Caco-2 (cell line): ENCODE measurements at regions not wholly inside any gene's neighbourhood (a gene's known extent, or its start where the extent isn't known, plus 50 kb on each side); places are given as distances from the start of the nearest gene placed in this dataset.

Experiments
- BruUV-seq: library from RNA; stranded (reverse); fragments of 400-500 nt; replicated peaks from 2 replicates; lab custom pipeline; 2021; lab: Mats Ljungman, UMichigan
- CTCF ChIA-PET: fragments of 300-600 bp; sonication (Branson Sonifier 250); formaldehyde crosslinking; loops from one replicate; lab custom pipeline; 2022; ENCODE audit warnings: antibody characterized with exemption; lab: Charles Lee
- POLR2A ChIA-PET: fragments of 300-600 bp; sonication (Branson Sonifier 250); formaldehyde crosslinking; loops from one replicate; lab custom pipeline; 2022; ENCODE audit warnings: antibody characterized with exemption; lab: Charles Lee
- DNase-seq, 2 experiments: peaks; one replicate each; pipeline versions ENCODE4 v3.0.0 to v3.0.0-alpha.2; 2020 to 2022
- H3K27me3 ChIP-seq: replicated peaks from 2 replicates; pipeline ENCODE4 v1.6.0; 2011; ENCODE audit warnings: low read length; ENCODE audit not compliant: control insufficient read depth, insufficient read depth
- H3K36me3 ChIP-seq: 2 replicates; pipeline ENCODE4 v1.5.1; 2011; ENCODE audit warnings: low read length; ENCODE audit not compliant: control insufficient read depth, insufficient read depth
- H3K4me1 ChIP-seq: fragments of 250-450 bp; sonication (Bioruptor Pico); 2 replicates; pipeline ENCODE4 v1.5.1; 2020; ENCODE audit warnings: mild to moderate bottlenecking
- H3K4me3 ChIP-seq: 2 replicates; pipeline ENCODE4 v1.5.1; 2011; ENCODE audit warnings: low read depth, mild to moderate bottlenecking, control low read depth, low read length
- H3K9me3 ChIP-seq: fragments of 250-450 bp; sonication (Bioruptor Pico); 2 replicates; pipeline ENCODE4 v1.5.1; 2020; ENCODE audit warnings: mild to moderate bottlenecking, moderate library complexity
- H3K27ac Mint-ChIP-seq: one replicate; pipeline ENCODE4 v1.8.0; 2022; ENCODE audit warnings: mixed read lengths; ENCODE audit not compliant: unreplicated experiment
- H3K27me3 Mint-ChIP-seq: one replicate; pipeline ENCODE4 v1.8.0; 2022; ENCODE audit warnings: mixed read lengths; ENCODE audit not compliant: insufficient read depth, unreplicated experiment
- H3K36me3 Mint-ChIP-seq: one replicate; pipeline ENCODE4 v1.8.0; 2022; ENCODE audit warnings: mild to moderate bottlenecking, mixed read lengths; ENCODE audit not compliant: insufficient read depth, unreplicated experiment
- H3K4me1 Mint-ChIP-seq: one replicate; pipeline ENCODE4 v1.8.0; 2022; ENCODE audit warnings: low read depth, mixed read lengths; ENCODE audit not compliant: unreplicated experiment
- H3K4me3 Mint-ChIP-seq: one replicate; pipeline ENCODE4 v1.8.0; 2022; ENCODE audit warnings: mild to moderate bottlenecking, moderate library complexity, mixed read lengths; ENCODE audit not compliant: unreplicated experiment
- H3K9me3 Mint-ChIP-seq: one replicate; pipeline ENCODE4 v1.8.0; 2022; ENCODE audit warnings: mixed read lengths; ENCODE audit not compliant: unreplicated experiment
- CTCF ChIP-seq, 2 experiments: fragments of 200-600 bp in 1 of 2; IDR thresholded peaks; 1 replicate in 1 of 2; 2 replicates in 1 of 2; pipeline versions ENCODE4 v1.5.1 to v1.8.0; 2011 to 2022; ENCODE audit warnings: antibody characterized with exemption in 1 of 2, control low read depth in 1 of 2, inconsistent platforms in 1 of 2, low read depth in 1 of 2, low read length in 1 of 2, mild to moderate bottlenecking in 1 of 2, moderate library complexity in 1 of 2; ENCODE audit not compliant: insufficient read depth in 1 of 2, severe bottlenecking in 1 of 2, unreplicated experiment in 1 of 2
- intact Hi-C: fragments of 100-400 bp; cut with micrococcal nuclease; formaldehyde crosslinking; loops from one replicate; pipeline ENCODE4 v1.10.0; 2022; ENCODE audit not compliant: unreplicated experiment

- peaks cover 9% of the 10 kb centered on the region for H3K27me3 Mint-ChIP-seq
- POLR2A ChIA-PET, result no interaction called here
These were observed 1096.8 kb upstream of the ACVR2A start for GRCh38 chr2:146748046-146748445.

GRCh38 chr2:146741260-146741659 is 1103.6 kb upstream of the ACVR2A start:
- no peaks in the 10 kb centered on the region for H3K4me1 Mint-ChIP-seq
- Histone ChIP-seq H3K4me1 (no peaks in the 10 kb centered on the region), H3K27me3 (no peaks in the 10 kb centered on the region), H3K9me3 (no peaks in the 10 kb centered on the region), H3K4me3 (no peak overlapping the region), H3K36me3 (no peaks in the 10 kb centered on the region)
- H3K27ac Mint-ChIP-seq, result no peak overlapping the region
- POLR2A ChIA-PET, result no interaction called here
- no peak for DNase-seq
- no peak overlapping the region for H3K4me3 Mint-ChIP-seq
- H3K9me3 Mint-ChIP-seq, result no peaks in the 10 kb centered on the region
- TF ChIP-seq CTCF (IDR thresholded peaks at IDR 0.05; ENCODE audit: insufficient read depth in 1 of 2, low read depth in 1 of 2, low read length in 1 of 2, severe bottlenecking in 1 of 2, unreplicated experiment in 1 of 2), result no peak
- intact Hi-C loops, result no loop called here
- CTCF ChIA-PET, result no interaction called here
- no peaks in the 10 kb centered on the region for H3K36me3 Mint-ChIP-seq
- H3K27me3 Mint-ChIP-seq, result peaks cover 7% of the 10 kb centered on the region
- no TSS peak for BruUV-seq

More at GRCh38 chr2:146748046-146748445, 1096.8 kb upstream of the ACVR2A start:
- Histone ChIP-seq H3K4me1 (no peaks in the 10 kb centered on the region), H3K36me3 (no peaks in the 10 kb centered on the region), H3K9me3 (no peaks in the 10 kb centered on the region), H3K27me3 (no peaks in the 10 kb centered on the region), H3K4me3 (no peak overlapping the region)
- no peak for DNase-seq
- CTCF ChIA-PET, result no interaction called here
- no peaks in the 10 kb centered on the region for H3K4me1 Mint-ChIP-seq
- H3K27ac Mint-ChIP-seq, result no peak overlapping the region
- H3K36me3 Mint-ChIP-seq, result no peaks in the 10 kb centered on the region
- intact Hi-C loops, result no loop called here
- BruUV-seq, result no TSS peak
- H3K9me3 Mint-ChIP-seq, result no peaks in the 10 kb centered on the region
- no peak overlapping the region for H3K4me3 Mint-ChIP-seq
- TF ChIP-seq CTCF (IDR thresholded peaks at IDR 0.05; ENCODE audit: insufficient read depth in 1 of 2, low read depth in 1 of 2, low read length in 1 of 2, severe bottlenecking in 1 of 2, unreplicated experiment in 1 of 2), result no peak

GRCh38 chr2:146734821-146735190 is 1110.0 kb upstream of the ACVR2A start:
- intact Hi-C loops, result loop anchor here (1.0 to 10.0 kb wide), 3 partner anchors 190 to 1176 kb away; no protein-coding TSS in a partner anchor
- Histone ChIP-seq H3K4me1 (no peaks in the 10 kb centered on the region), H3K36me3 (no peaks in the 10 kb centered on the region), H3K4me3 (no peak overlapping the region), H3K27me3 (no peaks in the 10 kb centered on the region), H3K9me3 (no peaks in the 10 kb centered on the region)
- H3K4me3 Mint-ChIP-seq, result no peak overlapping the region
- no peak overlapping the region for H3K27ac Mint-ChIP-seq
- no peak for DNase-seq
- no peaks in the 10 kb centered on the region for H3K36me3 Mint-ChIP-seq
- no TSS peak for BruUV-seq
- H3K27me3 Mint-ChIP-seq, result peaks cover 2% of the 10 kb centered on the region
- POLR2A ChIA-PET, result no interaction called here
- H3K9me3 Mint-ChIP-seq, result no peaks in the 10 kb centered on the region
- CTCF ChIA-PET, result no interaction called here
- H3K4me1 Mint-ChIP-seq, result no peaks in the 10 kb centered on the region
- TF ChIP-seq CTCF (IDR thresholded peaks at IDR 0.05; ENCODE audit: insufficient read depth in 1 of 2, low read depth in 1 of 2, low read length in 1 of 2, severe bottlenecking in 1 of 2, unreplicated experiment in 1 of 2), result no peak
